Nephron progenitor cell (in vitro differentiated cells): ENCODE measurements at regions not wholly inside any gene's neighbourhood (a gene's known extent, or its start where the extent isn't known, plus 50 kb on each side); places are given as distances from the start of the nearest gene placed in this dataset.
A peak's percentile ranks its signal among the peaks of the same experiment; 100 is the strongest.

Experiments used
- DNase-seq: peaks from one replicate; pipeline ENCODE4 v3.0.0; 2021
- H3K27ac Mint-ChIP-seq: 2 replicates; pipeline ENCODE4 v1.8.0; 2021; ENCODE audit warnings: mild to moderate bottlenecking, moderate library complexity, mixed read lengths
- H3K27me3 Mint-ChIP-seq: 2 replicates; pipeline ENCODE4 v1.8.0; 2021; ENCODE audit warnings: mild to moderate bottlenecking, low read depth, mixed read lengths; ENCODE audit not compliant: poor library complexity
- H3K36me3 Mint-ChIP-seq: 2 replicates; pipeline ENCODE4 v1.8.0; 2021; ENCODE audit warnings: low read depth, mixed read lengths
- H3K4me1 Mint-ChIP-seq: 2 replicates; pipeline ENCODE4 v1.8.0; 2021; ENCODE audit warnings: mixed read lengths
- H3K4me3 Mint-ChIP-seq: 2 replicates; pipeline ENCODE4 v1.8.0; 2021; ENCODE audit warnings: mild to moderate bottlenecking, moderate library complexity, mixed read lengths
- H3K9me3 Mint-ChIP-seq: 2 replicates; pipeline ENCODE4 v1.8.0; 2021; ENCODE audit warnings: mild to moderate bottlenecking, moderate library complexity, mixed read lengths
- CTCF ChIP-seq: fragments of 200-600 bp; sonication (generic); IDR thresholded peaks from 2 replicates; pipeline ENCODE4 v1.5.0; 2021; ENCODE audit warnings: antibody characterized with exemption

GRCh38 chr12:77497647-77498046 is 333.0 kb upstream of the NAV3 start:
- H3K27me3 Mint-ChIP-seq: no peaks in the 10 kb centered on the region
- H3K4me3 Mint-ChIP-seq: no peak overlapping the region
- no peaks in the 10 kb centered on the region for H3K9me3 Mint-ChIP-seq
- H3K36me3 Mint-ChIP-seq: no peaks in the 10 kb centered on the region
- no peak for DNase-seq
- no peak for TF ChIP-seq CTCF
- no peak overlapping the region for H3K27ac Mint-ChIP-seq
- no peaks in the 10 kb centered on the region for H3K4me1 Mint-ChIP-seq

- no peaks in the 10 kb centered on the region for H3K27me3 Mint-ChIP-seq
Measured at GRCh38 chr12:77496714-77497113, 334.0 kb upstream of the NAV3 start.

GRCh38 chr12:77494296-77494695 is 336.4 kb upstream of the NAV3 start:
- H3K4me3 Mint-ChIP-seq: no peak overlapping the region
- no peak overlapping the region for H3K27ac Mint-ChIP-seq
- DNase-seq: no peak
- no peaks in the 10 kb centered on the region for H3K36me3 Mint-ChIP-seq
- no peaks in the 10 kb centered on the region for H3K27me3 Mint-ChIP-seq
- no peak for TF ChIP-seq CTCF
- H3K9me3 Mint-ChIP-seq: no peaks in the 10 kb centered on the region
- H3K4me1 Mint-ChIP-seq: no peaks in the 10 kb centered on the region

More at GRCh38 chr12:77496714-77497113, 334.0 kb upstream of the NAV3 start:
- Mint-ChIP-seq H3K27ac (no peak overlapping the region), H3K9me3 (no peaks in the 10 kb centered on the region), H3K36me3 (no peaks in the 10 kb centered on the region), H3K4me3 (no peak overlapping the region), H3K4me1 (no peaks in the 10 kb centered on the region)
- DNase-seq: no peak
- no peak for TF ChIP-seq CTCF

GRCh38 chr12:77493302-77494168 is 337.2 kb upstream of the NAV3 start:
- DNase-seq: peak; percentile 2
- H3K4me1 Mint-ChIP-seq: no peaks in the 10 kb centered on the region
- TF ChIP-seq CTCF: no peak
- H3K27me3 Mint-ChIP-seq: no peaks in the 10 kb centered on the region
- H3K36me3 Mint-ChIP-seq: no peaks in the 10 kb centered on the region
- H3K27ac Mint-ChIP-seq: no peak overlapping the region
- no peak overlapping the region for H3K4me3 Mint-ChIP-seq
- H3K9me3 Mint-ChIP-seq: no peaks in the 10 kb centered on the region

- H3K4me3 Mint-ChIP-seq: no peak overlapping the region
- TF ChIP-seq CTCF: no peak
- DNase-seq: no peak
- H3K9me3 Mint-ChIP-seq: no peaks in the 10 kb centered on the region
- no peaks in the 10 kb centered on the region for H3K4me1 Mint-ChIP-seq
- H3K27me3 Mint-ChIP-seq: no peaks in the 10 kb centered on the region
- H3K27ac Mint-ChIP-seq: no peak overlapping the region
- no peaks in the 10 kb centered on the region for H3K36me3 Mint-ChIP-seq
Measured at GRCh38 chr12:77492536-77492935, 338.2 kb upstream of the NAV3 start.
